ENCODE measurements at regions not wholly inside any gene's neighbourhood (a gene's known extent, or its start where the extent isn't known, plus 50 kb on each side); places are given as distances from the start of the nearest gene placed in this dataset.

DNA sequence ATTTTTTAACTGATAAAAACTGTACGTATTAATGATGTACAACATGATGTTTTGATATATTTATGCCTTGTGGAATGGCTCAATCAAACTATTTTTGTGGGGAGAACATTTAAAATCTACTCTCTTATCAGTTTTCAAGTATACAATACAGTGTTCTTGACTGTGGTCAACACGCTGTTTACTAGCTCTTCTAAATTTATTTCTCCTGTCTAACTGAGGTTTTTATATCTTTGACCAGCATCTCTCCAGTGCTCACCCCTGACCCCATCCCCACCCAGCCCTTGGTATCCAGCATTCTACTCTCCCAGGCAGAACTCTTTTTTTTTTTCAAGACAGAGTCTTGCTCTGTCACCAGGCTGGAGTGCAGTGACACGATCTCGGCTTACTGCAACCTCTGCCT lies 169.6 kb upstream of the SNX2 start:
- TF ChIP-seq, protein P1, sequence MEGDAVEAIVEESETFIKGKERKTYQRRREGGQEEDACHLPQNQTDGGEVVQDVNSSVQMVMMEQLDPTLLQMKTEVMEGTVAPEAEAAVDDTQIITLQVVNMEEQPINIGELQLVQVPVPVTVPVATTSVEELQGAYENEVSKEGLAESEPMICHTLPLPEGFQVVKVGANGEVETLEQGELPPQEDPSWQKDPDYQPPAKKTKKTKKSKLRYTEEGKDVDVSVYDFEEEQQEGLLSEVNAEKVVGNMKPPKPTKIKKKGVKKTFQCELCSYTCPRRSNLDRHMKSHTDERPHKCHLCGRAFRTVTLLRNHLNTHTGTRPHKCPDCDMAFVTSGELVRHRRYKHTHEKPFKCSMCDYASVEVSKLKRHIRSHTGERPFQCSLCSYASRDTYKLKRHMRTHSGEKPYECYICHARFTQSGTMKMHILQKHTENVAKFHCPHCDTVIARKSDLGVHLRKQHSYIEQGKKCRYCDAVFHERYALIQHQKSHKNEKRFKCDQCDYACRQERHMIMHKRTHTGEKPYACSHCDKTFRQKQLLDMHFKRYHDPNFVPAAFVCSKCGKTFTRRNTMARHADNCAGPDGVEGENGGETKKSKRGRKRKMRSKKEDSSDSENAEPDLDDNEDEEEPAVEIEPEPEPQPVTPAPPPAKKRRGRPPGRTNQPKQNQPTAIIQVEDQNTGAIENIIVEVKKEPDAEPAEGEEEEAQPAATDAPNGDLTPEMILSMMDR (IDR thresholded peaks at IDR 0.05; ENCODE audit: poor library complexity, severe bottlenecking) = no peak
- TF ChIP-seq EP300 (conservative IDR thresholded peaks at IDR 0.05; ENCODE audit: poor library complexity, severe bottlenecking) (no peak), POLR2AphosphoS5 (IDR thresholded peaks at IDR 0.05) (no peak), EZH2 (IDR thresholded peaks at IDR 0.05; ENCODE audit: borderline replicate concordance, insufficient read depth, low read length, poor library complexity, severe bottlenecking) (no peak)

All from neural cell (in vitro differentiated cells).